ENCODE measurements at regions not wholly inside any gene's neighbourhood (a gene's known extent, or its start where the extent isn't known, plus 50 kb on each side); places are given as distances from the start of the nearest gene placed in this dataset.

- H3K4me1 ChIP-seq = no peaks in the 10 kb centered on the region
- H3K27me3 ChIP-seq (replicated peaks in 1 of 7) = peaks cover 0 to 26% (median 0%) of the 10 kb centered on the region in 7 donors
- intact Hi-C loops (cut with DNase I; ENCODE audit: low total_unique reads) = no loop called here
- WGBS, 5 donors = 52 to 76% (median 59%) methylated on average over 3 of the region's 3 CpGs
- TF ChIP-seq POLR2AphosphoS5 (IDR thresholded peaks at IDR 0.05) (no peak), POLR2A (IDR thresholded peaks at IDR 0.05) (no peak), CTCF (IDR thresholded peaks at IDR 0.05 in 8 of 11, conservative IDR thresholded peaks at IDR 0.05 in 3 of 11) (no peak)
- no peaks in the 10 kb centered on the region for H3K9me3 ChIP-seq
- no peak overlapping the region for H3K27ac ChIP-seq
- H3K4me3 ChIP-seq = no peak overlapping the region
- DNase-seq = no peak
- H3K36me3 ChIP-seq = no peaks in the 10 kb centered on the region
Observed at GRCh38 chr11:33646629-33647028, 54.0 kb downstream of the C11orf91 start.

GRCh38 chr11:33646168-33646567, 54.5 kb downstream of the C11orf91 start:
- intact Hi-C loops (cut with DNase I; ENCODE audit: low total_unique reads) = no loop called here
- Histone ChIP-seq H3K9me3 (no peaks in the 10 kb centered on the region), H3K4me3 (no peak overlapping the region), H3K4me1 (no peaks in the 10 kb centered on the region), H3K36me3 (no peaks in the 10 kb centered on the region), H3K27ac (no peak overlapping the region), H3K27me3 (replicated peaks in 1 of 7) (peaks cover 0 to 25% (median 0%) of the 10 kb centered on the region in 7 donors)
- DNase-seq = no peak
- 87 to 94% (median 89%) methylated on average over 4 of the region's 4 CpGs for WGBS, 5 donors
- no peak for TF ChIP-seq POLR2AphosphoS5 (IDR thresholded peaks at IDR 0.05)
- no peak for TF ChIP-seq POLR2A (IDR thresholded peaks at IDR 0.05)
- TF ChIP-seq CTCF (IDR thresholded peaks at IDR 0.05 in 8 of 11, conservative IDR thresholded peaks at IDR 0.05 in 3 of 11) = no peak

- DNase-seq = no peak
- Histone ChIP-seq H3K27me3 (replicated peaks in 1 of 7) (peaks cover 0 to 24% (median 0%) of the 10 kb centered on the region in 7 donors), H3K4me3 (no peak overlapping the region), H3K9me3 (no peaks in the 10 kb centered on the region), H3K27ac (no peak overlapping the region), H3K4me1 (no peaks in the 10 kb centered on the region), H3K36me3 (no peaks in the 10 kb centered on the region)
- TF ChIP-seq POLR2A (IDR thresholded peaks at IDR 0.05) = no peak
- TF ChIP-seq POLR2AphosphoS5 (IDR thresholded peaks at IDR 0.05) = no peak
- TF ChIP-seq CTCF (IDR thresholded peaks at IDR 0.05 in 8 of 11, conservative IDR thresholded peaks at IDR 0.05 in 3 of 11) = no peak
- WGBS, 5 donors = 87 to 93% (median 90%) methylated on average over 18 to 20 of the region's 20 CpGs
- intact Hi-C loops (cut with DNase I; ENCODE audit: low total_unique reads) = no loop called here
Observed at GRCh38 chr11:33645686-33646085, 54.9 kb downstream of the C11orf91 start.

- H3K27me3 ChIP-seq (replicated peaks in 1 of 7) = peaks cover 0 to 36% (median 4%) of the 10 kb centered on the region in 7 donors
- H3K4me3 ChIP-seq = no peak overlapping the region
- 70 to 97% (median 83%) methylated on average over 3 of the region's 3 CpGs for WGBS, 5 donors
- peaks cover 0 to 9% (median 5%) of the 10 kb centered on the region in 8 donors for H3K9me3 ChIP-seq
- no peaks in the 10 kb centered on the region for H3K4me1 ChIP-seq
- intact Hi-C loops (cut with DNase I; ENCODE audit: low total_unique reads) = no loop called here
- no peak for DNase-seq
- H3K36me3 ChIP-seq = no peaks in the 10 kb centered on the region
- no peak overlapping the region for H3K27ac ChIP-seq
- TF ChIP-seq POLR2A (IDR thresholded peaks at IDR 0.05) = no peak
- TF ChIP-seq CTCF (IDR thresholded peaks at IDR 0.05 in 8 of 11, conservative IDR thresholded peaks at IDR 0.05 in 3 of 11) = no peak
- no peak for TF ChIP-seq POLR2AphosphoS5 (IDR thresholded peaks at IDR 0.05)
Observed at GRCh38 chr11:33643167-33643824, 57.3 kb downstream of the C11orf91 start.

All from spleen (tissue), 11 donors.